ENCODE measurements at regions not wholly inside any gene's neighbourhood (a gene's known extent, or its start where the extent isn't known, plus 50 kb on each side); places are given as distances from the start of the nearest gene placed in this dataset.

GRCh38 chr1:105122041-105122440 lies 1372.3 kb downstream of the AMY1C start:
- no peak for TF ChIP-seq EZH2 (IDR thresholded peaks at IDR 0.05)
- no peak for TF ChIP-seq CTCF (IDR thresholded peaks at IDR 0.05)
- TF ChIP-seq EZH2phosphoT487 (IDR thresholded peaks at IDR 0.05): no peak
